GM12878 (cell line): ENCODE measurements at regions not wholly inside any gene's neighbourhood (a gene's known extent, or its start where the extent isn't known, plus 50 kb on each side); places are given as distances from the start of the nearest gene placed in this dataset.

Source experiments
- BHLHE40 ChIP-seq, 2 experiments: fragments of 450-650 bp in 1 of 2; IDR thresholded peaks; 2 replicates each; pipeline ENCODE4 v1.6.1; 2011 to 2017; ENCODE audit warnings: low read depth in 2 of 2, borderline replicate concordance in 1 of 2, improper control_type of control experiment in 1 of 2, low read length in 1 of 2, mild to moderate bottlenecking in 1 of 2
- EP300 ChIP-seq, 2 experiments: fragments of 150-350 bp in 1 of 2; IDR thresholded peaks; 2 replicates each; pipeline ENCODE4 v1.6.1; 2011 to 2012; ENCODE audit warnings: low read depth in 2 of 2, low read length in 2 of 2, borderline replicate concordance in 1 of 2, improper control_type of control experiment in 1 of 2, inconsistent platforms in 1 of 2; ENCODE audit not compliant: control insufficient read depth in 1 of 2
- HCFC1 ChIP-seq: fragments of 150-350 bp; IDR thresholded peaks from 2 replicates; pipeline ENCODE4 v1.6.1; 2014; ENCODE audit warnings: low read length
- HDGF ChIP-seq: fragments of 450-650 bp; IDR thresholded peaks from 2 replicates; pipeline ENCODE4 v1.6.1; 2016; ENCODE audit warnings: antibody characterized with exemption
- JUND ChIP-seq: IDR thresholded peaks from 2 replicates; pipeline ENCODE4 v1.6.1; 2012; ENCODE audit warnings: low read depth, mild to moderate bottlenecking, low read length, improper control_type of control experiment, moderate library complexity
- MTA2 ChIP-seq: fragments of 450-650 bp; IDR thresholded peaks from 2 replicates; pipeline ENCODE4 v1.6.1; 2016; ENCODE audit warnings: low read depth, mild to moderate bottlenecking, moderate library complexity
- NFIC ChIP-seq: IDR thresholded peaks from 2 replicates; pipeline ENCODE4 v1.6.1; 2012; ENCODE audit warnings: low read depth, mild to moderate bottlenecking, inconsistent platforms, low read length, moderate library complexity
- POLR2AphosphoS5 ChIP-seq: IDR thresholded peaks from 2 replicates; pipeline ENCODE4 v1.6.1; 2011; ENCODE audit warnings: mild to moderate bottlenecking, low read length, inconsistent platforms
- RCOR1 ChIP-seq: conservative IDR thresholded peaks from 2 replicates; pipeline ENCODE4 v1.6.1; 2012; ENCODE audit warnings: low read depth, low read length, improper control_type of control experiment
- RUNX3 ChIP-seq: IDR thresholded peaks from 2 replicates; pipeline ENCODE4 v1.6.1; 2012; ENCODE audit warnings: low read length, inconsistent platforms
- WRNIP1 ChIP-seq: IDR thresholded peaks from 2 replicates; pipeline ENCODE4 v1.6.1; 2011; ENCODE audit warnings: low read depth, low read length, improper control_type of control experiment, borderline replicate concordance
- ZNF24 ChIP-seq: fragments of 450-650 bp; IDR thresholded peaks from 2 replicates; pipeline ENCODE4 v1.6.1; 2017; ENCODE audit warnings: antibody characterized with exemption, mild to moderate bottlenecking
- TF ChIP-seq, protein P1 (sequence below): fragments of 450-650 bp; formaldehyde crosslinking; IDR thresholded peaks from 2 replicates; pipeline ENCODE4 v1.4.0; 2020; ENCODE audit warnings: mild to moderate bottlenecking, moderate library complexity
- TF ChIP-seq, protein P2 (sequence below): fragments of 450-650 bp; IDR thresholded peaks from 2 replicates; pipeline ENCODE4 v1.6.1; 2017; ENCODE audit warnings: mild to moderate bottlenecking, moderate library complexity
- TF ChIP-seq, protein P3 (sequence below): fragments of 450-650 bp; conservative IDR thresholded peaks from 2 replicates; pipeline ENCODE4 v1.6.1; 2017; ENCODE audit warnings: mild to moderate bottlenecking, moderate library complexity
- TF ChIP-seq, protein P4 (sequence below), 3 experiments: IDR thresholded peaks in 2 of 3; conservative IDR thresholded peaks in 1 of 3; 2 replicates each; pipeline ENCODE4 v1.5.1; 2011; ENCODE audit warnings: low read depth in 3 of 3, low read length in 3 of 3, mild to moderate bottlenecking in 3 of 3, control low read depth in 2 of 3, moderate library complexity in 2 of 3, inconsistent platforms in 1 of 3, mixed read lengths in 1 of 3; ENCODE audit not compliant: control insufficient read depth in 2 of 3, insufficient read depth in 1 of 3; ENCODE audit errors: extremely low read depth in 1 of 3
- TF ChIP-seq, protein P5 (sequence below): fragments of 450-650 bp; IDR thresholded peaks from 2 replicates; pipeline ENCODE4 v1.6.1; 2017; ENCODE audit warnings: borderline replicate concordance

DNA sequence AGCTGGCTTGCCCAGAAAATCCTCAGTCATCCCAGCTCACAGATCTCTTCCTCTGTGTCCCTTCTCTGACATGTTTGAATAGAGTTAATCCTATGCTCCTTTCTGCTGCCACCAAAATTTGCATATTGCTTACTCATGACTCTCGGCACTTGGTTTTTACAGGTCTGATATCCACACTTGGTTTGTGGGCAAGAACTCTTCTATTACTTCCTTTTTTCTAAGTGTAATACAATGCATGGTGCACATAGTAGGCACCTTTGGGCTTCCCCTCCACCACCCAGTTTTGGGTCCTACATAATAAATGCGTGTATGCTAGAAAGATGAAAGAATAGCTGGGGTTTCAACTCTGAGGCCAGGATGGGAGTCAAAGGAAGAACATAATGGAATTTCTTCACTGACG, 69.7 kb upstream of the GRK3 start (continued):
- TF ChIP-seq, protein P1, sequence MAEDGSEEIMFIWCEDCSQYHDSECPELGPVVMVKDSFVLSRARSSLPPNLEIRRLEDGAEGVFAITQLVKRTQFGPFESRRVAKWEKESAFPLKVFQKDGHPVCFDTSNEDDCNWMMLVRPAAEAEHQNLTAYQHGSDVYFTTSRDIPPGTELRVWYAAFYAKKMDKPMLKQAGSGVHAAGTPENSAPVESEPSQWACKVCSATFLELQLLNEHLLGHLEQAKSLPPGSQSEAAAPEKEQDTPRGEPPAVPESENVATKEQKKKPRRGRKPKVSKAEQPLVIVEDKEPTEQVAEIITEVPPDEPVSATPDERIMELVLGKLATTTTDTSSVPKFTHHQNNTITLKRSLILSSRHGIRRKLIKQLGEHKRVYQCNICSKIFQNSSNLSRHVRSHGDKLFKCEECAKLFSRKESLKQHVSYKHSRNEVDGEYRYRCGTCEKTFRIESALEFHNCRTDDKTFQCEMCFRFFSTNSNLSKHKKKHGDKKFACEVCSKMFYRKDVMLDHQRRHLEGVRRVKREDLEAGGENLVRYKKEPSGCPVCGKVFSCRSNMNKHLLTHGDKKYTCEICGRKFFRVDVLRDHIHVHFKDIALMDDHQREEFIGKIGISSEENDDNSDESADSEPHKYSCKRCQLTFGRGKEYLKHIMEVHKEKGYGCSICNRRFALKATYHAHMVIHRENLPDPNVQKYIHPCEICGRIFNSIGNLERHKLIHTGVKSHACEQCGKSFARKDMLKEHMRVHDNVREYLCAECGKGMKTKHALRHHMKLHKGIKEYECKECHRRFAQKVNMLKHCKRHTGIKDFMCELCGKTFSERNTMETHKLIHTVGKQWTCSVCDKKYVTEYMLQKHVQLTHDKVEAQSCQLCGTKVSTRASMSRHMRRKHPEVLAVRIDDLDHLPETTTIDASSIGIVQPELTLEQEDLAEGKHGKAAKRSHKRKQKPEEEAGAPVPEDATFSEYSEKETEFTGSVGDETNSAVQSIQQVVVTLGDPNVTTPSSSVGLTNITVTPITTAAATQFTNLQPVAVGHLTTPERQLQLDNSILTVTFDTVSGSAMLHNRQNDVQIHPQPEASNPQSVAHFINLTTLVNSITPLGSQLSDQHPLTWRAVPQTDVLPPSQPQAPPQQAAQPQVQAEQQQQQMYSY (CRISPR knock-in tag): no peak
- TF ChIP-seq EP300 (IDR thresholded peaks at IDR 0.05; ENCODE audit: borderline replicate concordance in 1 of 2, control insufficient read depth in 1 of 2, low read depth in 2 of 2, low read length in 2 of 2) (peak; percentile 74 to 79; a peak in 3 of 4 replicates), MTA2 (peak; percentile 63; the same call in 1 of the 2 replicates), RUNX3 (peak; percentile 80), JUND (no peak), HCFC1 (no peak), NFIC (no peak), POLR2AphosphoS5 (no peak), RCOR1 (no peak), WRNIP1 (peak; percentile 98; the same call in 1 of the 2 replicates), HDGF (peak; percentile 15; the same call in 1 of the 2 replicates), ZNF24 (no peak), BHLHE40 (IDR thresholded peaks at IDR 0.05; ENCODE audit: borderline replicate concordance in 1 of 2, low read depth in 2 of 2, low read length in 1 of 2) (peak; percentile 19 to 25; a peak in 2 of 4 replicates)
- TF ChIP-seq, protein P2, sequence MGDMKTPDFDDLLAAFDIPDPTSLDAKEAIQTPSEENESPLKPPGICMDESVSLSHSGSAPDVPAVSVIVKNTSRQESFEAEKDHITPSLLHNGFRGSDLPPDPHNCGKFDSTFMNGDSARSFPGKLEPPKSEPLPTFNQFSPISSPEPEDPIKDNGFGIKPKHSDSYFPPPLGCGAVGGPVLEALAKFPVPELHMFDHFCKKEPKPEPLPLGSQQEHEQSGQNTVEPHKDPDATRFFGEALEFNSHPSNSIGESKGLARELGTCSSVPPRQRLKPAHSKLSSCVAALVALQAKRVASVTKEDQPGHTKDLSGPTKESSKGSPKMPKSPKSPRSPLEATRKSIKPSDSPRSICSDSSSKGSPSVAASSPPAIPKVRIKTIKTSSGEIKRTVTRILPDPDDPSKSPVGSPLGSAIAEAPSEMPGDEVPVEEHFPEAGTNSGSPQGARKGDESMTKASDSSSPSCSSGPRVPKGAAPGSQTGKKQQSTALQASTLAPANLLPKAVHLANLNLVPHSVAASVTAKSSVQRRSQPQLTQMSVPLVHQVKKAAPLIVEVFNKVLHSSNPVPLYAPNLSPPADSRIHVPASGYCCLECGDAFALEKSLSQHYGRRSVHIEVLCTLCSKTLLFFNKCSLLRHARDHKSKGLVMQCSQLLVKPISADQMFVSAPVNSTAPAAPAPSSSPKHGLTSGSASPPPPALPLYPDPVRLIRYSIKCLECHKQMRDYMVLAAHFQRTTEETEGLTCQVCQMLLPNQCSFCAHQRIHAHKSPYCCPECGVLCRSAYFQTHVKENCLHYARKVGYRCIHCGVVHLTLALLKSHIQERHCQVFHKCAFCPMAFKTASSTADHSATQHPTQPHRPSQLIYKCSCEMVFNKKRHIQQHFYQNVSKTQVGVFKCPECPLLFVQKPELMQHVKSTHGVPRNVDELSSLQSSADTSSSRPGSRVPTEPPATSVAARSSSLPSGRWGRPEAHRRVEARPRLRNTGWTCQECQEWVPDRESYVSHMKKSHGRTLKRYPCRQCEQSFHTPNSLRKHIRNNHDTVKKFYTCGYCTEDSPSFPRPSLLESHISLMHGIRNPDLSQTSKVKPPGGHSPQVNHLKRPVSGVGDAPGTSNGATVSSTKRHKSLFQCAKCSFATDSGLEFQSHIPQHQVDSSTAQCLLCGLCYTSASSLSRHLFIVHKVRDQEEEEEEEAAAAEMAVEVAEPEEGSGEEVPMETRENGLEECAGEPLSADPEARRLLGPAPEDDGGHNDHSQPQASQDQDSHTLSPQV: no peak
- TF ChIP-seq, protein P3, sequence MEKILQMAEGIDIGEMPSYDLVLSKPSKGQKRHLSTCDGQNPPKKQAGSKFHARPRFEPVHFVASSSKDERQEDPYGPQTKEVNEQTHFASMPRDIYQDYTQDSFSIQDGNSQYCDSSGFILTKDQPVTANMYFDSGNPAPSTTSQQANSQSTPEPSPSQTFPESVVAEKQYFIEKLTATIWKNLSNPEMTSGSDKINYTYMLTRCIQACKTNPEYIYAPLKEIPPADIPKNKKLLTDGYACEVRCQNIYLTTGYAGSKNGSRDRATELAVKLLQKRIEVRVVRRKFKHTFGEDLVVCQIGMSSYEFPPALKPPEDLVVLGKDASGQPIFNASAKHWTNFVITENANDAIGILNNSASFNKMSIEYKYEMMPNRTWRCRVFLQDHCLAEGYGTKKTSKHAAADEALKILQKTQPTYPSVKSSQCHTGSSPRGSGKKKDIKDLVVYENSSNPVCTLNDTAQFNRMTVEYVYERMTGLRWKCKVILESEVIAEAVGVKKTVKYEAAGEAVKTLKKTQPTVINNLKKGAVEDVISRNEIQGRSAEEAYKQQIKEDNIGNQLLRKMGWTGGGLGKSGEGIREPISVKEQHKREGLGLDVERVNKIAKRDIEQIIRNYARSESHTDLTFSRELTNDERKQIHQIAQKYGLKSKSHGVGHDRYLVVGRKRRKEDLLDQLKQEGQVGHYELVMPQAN: peak; percentile 43; the same call in 1 of the 2 replicates
- TF ChIP-seq, protein P4, sequence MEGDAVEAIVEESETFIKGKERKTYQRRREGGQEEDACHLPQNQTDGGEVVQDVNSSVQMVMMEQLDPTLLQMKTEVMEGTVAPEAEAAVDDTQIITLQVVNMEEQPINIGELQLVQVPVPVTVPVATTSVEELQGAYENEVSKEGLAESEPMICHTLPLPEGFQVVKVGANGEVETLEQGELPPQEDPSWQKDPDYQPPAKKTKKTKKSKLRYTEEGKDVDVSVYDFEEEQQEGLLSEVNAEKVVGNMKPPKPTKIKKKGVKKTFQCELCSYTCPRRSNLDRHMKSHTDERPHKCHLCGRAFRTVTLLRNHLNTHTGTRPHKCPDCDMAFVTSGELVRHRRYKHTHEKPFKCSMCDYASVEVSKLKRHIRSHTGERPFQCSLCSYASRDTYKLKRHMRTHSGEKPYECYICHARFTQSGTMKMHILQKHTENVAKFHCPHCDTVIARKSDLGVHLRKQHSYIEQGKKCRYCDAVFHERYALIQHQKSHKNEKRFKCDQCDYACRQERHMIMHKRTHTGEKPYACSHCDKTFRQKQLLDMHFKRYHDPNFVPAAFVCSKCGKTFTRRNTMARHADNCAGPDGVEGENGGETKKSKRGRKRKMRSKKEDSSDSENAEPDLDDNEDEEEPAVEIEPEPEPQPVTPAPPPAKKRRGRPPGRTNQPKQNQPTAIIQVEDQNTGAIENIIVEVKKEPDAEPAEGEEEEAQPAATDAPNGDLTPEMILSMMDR (IDR thresholded peaks at IDR 0.05 in 2 of 3, conservative IDR thresholded peaks at IDR 0.05 in 1 of 3; ENCODE audit: control insufficient read depth in 2 of 3, extremely low read depth in 1 of 3, insufficient read depth in 1 of 3, low read depth in 3 of 3, low read length in 3 of 3): no peak
- TF ChIP-seq, protein P5, sequence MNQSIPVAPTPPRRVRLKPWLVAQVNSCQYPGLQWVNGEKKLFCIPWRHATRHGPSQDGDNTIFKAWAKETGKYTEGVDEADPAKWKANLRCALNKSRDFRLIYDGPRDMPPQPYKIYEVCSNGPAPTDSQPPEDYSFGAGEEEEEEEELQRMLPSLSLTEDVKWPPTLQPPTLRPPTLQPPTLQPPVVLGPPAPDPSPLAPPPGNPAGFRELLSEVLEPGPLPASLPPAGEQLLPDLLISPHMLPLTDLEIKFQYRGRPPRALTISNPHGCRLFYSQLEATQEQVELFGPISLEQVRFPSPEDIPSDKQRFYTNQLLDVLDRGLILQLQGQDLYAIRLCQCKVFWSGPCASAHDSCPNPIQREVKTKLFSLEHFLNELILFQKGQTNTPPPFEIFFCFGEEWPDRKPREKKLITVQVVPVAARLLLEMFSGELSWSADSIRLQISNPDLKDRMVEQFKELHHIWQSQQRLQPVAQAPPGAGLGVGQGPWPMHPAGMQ: no peak
